GM18907 (cell line): ENCODE measurements at regions not wholly inside any gene's neighbourhood (a gene's known extent, or its start where the extent isn't known, plus 50 kb on each side); places are given as distances from the start of the nearest gene placed in this dataset.

Source experiments
- ATAC-seq: cut with Tn5 transposase; IDR thresholded peaks from one replicate; pipeline ENCODE4 v1.9.1; 2021; ENCODE audit warnings: mild to moderate bottlenecking, moderate library complexity; ENCODE audit not compliant: unreplicated experiment

DNA sequence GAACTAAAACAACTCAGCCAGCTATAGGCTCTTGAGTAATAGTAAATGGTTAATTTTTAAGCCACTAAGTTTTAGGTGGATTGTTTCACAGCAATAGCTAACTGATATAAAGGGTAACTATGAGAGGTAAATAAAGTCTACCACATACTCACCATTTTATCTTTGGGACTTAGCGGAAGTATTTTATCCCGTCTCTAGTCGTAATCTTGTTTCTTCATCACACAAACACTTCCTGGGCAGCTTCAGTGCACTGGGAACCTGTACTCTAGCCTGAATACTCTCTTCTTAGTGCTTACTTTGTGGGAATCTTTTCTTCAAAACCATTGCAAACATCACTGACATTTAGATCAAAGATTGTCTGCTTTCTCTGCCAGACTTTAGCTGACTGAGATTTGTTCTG, 360.5 kb downstream of the EPHA4 start:
- ATAC-seq = no peak

DNA sequence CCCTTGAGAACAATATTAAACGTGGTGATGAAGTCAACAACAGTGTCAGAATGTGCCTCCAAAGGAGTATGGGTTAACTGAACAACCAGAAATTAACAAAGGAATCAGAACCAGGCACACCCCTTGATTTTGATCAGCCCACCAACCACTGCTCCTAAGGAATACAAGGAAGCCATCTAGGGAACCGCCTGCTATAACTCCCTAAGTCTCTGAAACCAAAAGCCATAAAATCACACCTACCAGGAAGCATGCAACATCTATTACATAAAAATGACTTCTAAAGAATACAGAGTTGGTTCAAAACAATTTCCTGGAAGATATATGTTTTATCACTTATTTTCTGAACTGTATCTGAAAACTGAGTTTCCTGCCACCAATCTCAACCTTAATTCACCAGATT, 360.0 kb downstream of the EPHA4 start:
- ATAC-seq = no peak

DNA sequence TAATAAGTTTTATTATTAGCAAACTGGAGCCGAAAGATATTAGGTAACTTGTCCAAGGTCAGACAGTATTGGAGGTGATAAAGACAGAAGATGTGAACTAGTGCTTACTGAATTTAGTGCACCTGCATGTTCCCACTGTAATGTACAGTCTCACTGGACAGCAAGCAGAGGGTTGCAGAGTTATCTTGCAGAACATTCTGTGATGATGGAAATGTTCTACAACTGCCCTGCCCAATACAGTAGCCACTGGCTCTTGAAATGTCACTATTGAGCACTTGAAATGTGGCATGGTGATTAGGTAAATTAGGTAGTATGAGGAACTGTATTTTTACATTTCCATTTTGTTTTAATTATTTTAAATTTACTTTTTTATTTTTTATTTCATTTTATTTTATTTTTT, 356.6 kb downstream of the EPHA4 start:
- ATAC-seq = no peak

DNA sequence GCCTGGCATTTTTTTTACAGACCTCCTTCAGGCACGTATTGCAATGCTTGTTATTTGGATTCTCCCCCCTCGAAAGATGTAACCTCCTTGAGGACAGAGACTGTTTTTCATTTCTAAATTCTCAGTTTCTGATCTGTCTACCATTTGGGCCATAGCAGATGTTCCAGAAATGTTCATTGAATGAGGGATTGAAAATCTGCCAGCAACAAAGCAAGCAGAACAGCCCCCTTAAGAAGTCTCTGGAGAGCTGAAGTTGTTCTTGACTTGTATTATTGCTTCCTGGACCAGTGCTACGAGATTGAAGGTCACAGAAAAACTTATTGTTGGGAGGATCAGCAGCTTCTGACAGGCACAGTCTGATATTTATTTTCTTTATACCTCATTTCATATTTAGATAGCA, 355.5 kb downstream of the EPHA4 start:
- ATAC-seq = no peak

DNA sequence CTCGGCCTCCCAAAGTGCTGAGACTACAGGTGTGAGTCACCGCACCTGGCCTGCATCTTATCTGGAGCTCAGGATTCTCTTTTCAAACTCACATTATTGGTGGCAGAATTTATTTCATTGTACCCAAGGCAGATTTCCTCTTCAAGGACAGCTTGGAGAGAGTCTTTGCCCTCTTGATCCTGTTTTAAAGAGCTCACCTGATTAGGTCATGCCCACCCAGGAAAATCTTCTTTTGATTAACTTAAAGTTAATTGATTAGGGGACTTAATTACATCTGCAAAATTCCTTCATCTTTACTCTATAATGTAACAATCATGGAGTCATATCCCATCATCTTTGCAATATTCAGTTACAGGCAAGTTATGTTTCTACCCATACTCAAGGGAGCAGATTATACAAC, 346.4 kb downstream of the EPHA4 start:
- ATAC-seq = no peak

DNA sequence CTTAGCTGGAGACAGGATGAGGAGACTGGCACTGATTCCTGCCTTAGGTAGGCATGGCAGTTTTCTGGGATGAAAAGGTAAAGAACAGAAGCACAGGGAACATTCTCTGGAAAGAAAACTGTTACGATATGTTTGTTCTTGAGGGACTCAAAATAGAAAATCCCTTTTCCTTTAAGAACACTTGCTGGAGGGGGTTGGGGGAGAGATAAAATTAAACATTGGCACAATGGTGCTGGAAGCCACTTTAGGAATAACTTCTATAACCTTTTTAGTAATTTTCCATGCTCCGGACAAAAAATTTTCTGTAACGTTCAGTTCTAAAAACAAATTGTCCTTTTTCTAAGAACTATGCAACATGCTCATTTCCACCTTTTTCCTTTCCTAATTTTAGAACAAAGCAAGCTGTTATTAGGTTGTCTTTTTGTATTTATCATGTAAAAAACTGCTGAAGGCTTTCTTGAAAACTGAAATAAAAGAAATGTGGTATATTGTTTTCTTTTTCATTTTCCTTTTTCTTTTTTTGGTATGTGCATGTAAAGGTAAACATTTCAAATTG, 343.8 kb downstream of the EPHA4 start:
- ATAC-seq = no peak

DNA sequence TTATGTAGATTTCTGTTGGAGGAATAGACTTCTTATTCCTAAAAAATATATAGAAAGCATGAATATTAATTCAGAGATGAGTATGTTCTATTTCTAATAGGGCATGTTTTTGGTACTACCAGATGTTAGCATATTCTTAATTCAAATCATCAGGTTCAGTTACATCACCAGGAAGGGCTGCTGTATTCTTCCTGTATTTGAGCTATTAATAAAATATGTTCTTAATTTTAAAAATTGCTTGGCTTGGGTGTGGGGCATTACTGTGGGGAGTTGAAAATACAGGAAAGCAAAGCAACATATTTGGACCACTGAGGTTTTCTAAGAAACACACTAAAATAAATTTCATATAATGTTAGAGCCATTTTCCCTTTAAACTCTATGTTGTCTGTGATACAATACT, 343.0 kb downstream of the EPHA4 start:
- no peak for ATAC-seq

DNA sequence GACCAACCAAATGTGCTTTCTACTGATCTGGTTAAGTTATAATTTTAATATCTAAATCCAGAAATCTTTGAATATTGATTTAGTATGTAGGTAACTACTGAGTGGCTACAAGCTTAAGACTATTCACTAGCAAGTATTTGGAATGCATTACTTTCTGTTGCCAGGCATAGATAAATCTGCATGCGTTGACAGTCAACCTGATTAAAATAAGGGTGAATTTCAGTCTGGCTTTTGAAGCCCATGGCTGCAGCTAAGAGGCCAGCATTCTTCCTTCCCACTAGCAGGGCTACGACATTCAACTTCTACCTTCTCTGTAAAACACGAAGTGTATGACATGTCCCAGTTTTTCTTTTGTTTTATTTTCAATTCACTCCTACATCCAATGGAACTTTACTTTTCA, 340.6 kb downstream of the EPHA4 start:
- no peak for ATAC-seq

DNA sequence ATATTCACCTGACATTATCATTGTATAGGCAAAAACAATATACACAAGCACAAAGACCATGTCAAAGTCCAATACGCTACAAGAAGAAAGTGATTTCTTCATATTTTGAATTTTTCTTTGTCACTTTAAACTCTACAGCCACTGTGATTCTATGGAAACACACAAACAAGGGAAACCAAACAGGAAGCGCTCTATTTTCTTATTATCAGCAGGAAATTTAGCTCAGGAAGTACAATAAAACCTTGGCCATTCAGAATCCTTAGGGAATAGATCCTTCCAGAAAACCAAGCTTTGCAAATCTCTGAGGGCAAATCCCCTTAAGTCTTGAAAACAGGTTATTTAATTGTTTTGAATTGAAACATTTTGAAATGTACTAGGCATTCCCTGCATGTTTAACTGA, 336.2 kb downstream of the EPHA4 start:
- ATAC-seq = no peak

DNA sequence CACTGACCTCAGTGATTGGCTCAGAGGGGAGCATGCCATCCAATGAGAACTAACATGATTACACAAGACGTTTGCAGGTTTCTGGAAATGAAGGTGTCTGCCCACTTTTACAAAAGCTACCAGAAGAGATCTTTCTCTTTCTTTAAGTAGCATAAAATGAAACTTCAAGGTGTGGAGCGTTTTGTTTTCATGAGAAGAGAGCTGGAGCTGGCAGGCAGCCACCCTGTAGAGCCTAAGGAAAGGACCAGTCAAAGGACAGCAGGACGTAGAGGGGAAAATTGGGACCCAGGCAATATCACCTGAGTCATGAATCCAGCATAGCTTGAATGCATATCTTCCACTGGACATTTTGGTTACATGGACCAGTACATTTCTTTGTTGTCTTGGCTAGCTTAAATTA, 331.0 kb downstream of the EPHA4 start:
- no peak for ATAC-seq

DNA sequence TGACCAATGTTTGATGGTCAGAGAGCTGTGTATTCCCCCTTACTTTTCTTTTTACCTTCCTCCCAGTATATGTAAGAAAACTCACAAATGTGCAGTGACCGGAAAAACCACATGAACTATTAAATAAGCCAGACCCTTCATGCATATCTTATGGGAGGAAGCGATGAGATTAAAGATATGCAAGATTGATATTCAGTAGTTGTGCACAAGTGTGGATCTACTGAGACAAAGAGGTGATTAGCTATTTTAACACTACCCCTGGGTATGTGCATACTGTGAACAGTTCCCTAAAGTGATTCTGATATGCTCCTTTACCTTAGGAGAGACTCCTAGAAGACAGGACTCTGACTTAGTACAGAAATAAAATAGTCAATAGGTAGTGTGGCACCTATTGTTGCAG, 328.3 kb downstream of the EPHA4 start:
- no peak for ATAC-seq

DNA sequence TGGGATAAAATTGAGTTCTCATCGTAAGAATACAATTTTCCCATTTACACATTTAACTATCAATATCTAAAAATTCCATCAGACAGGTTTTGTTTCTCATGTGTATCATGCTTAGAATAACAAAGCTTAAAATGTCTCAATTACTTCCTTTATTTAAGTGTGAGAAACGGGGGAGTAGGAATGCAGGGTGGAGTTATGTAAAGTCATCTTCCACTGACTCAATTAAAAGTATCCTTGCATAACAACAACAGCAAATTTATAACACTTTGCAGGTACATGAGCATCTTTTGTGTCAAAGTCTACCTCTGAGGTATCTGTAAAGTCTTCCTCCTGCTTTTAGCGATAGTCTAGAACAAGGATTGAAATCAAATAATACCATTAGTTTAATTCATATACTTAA, 327.1 kb downstream of the EPHA4 start:
- ATAC-seq = no peak

DNA sequence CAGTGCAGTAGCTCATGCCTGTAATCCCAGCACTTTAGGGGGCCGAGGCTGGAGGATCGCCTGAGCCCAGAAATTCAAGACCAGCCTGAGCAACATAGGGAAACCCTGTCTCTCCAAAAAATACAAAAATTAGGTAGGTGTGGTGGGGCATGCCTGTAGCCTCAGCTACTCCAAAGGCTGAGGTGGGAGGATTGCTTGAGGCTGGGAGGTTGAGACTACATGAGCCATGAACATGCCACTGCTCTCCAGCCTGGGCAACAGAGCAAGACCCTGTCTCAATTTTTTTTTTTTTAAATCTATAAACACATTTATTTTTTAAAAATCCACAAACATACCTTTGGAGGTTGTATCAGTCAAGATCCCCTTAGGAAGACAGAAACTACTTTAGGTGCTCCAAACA, 326.3 kb downstream of the EPHA4 start:
- ATAC-seq = no peak

DNA sequence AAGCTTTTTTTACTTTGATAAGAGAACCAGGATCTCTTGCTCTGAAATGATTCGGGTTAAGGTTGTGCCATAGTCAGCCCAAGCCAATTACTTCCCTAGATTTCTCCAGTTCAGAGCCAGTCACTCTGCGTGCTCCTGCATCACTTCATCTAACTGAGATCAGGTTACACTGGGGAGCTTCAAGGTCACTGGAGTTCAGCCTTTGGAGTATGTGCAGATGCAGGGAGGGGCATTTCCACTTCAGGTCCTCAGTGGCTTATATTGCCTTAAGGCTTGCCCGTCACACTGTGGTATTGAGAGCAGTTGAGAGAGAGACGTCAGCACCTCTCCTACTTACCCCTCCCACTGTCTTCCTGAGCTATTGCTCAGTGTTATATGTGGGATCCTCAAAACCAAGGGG, 317.8 kb downstream of the EPHA4 start:
- ATAC-seq = no peak

DNA sequence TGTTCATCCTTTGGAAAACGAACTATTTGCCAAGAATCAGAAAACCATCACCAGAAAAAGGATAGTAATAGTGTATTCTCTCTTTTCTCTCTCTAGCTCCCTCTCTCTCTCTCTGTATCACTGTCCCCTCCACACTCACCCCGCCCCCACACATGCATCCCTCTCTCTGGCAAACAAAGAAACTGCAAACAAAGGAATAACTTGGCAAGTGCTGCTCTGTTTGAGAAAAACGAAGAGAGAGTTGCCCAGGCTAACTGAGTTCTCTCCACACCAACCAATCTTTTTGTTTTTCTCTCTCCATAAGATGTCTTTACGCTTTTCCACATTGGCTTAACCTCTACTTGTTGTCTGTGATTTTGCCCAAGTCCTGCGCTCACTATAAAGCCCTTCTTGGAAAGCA, 316.2 kb downstream of the EPHA4 start:
- no peak for ATAC-seq

DNA sequence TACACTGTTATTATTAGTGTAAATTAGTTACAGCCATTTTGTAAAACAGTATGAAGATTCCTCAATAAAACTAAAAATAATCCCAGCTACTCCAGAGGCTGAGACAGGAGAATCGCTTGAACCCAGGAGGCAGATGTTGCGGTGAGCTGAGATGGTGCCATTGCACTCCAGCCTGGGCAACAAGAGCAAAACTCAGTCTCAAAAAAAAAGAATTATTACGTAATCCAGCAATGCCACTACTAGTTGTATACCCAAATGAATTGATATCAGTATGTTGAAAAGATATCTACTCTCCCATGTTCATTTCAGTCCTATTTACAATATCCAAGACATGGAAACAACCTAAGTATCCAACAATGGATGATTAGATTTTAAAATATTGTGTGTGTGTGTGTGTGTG, 313.6 kb downstream of the EPHA4 start:
- no peak for ATAC-seq

DNA sequence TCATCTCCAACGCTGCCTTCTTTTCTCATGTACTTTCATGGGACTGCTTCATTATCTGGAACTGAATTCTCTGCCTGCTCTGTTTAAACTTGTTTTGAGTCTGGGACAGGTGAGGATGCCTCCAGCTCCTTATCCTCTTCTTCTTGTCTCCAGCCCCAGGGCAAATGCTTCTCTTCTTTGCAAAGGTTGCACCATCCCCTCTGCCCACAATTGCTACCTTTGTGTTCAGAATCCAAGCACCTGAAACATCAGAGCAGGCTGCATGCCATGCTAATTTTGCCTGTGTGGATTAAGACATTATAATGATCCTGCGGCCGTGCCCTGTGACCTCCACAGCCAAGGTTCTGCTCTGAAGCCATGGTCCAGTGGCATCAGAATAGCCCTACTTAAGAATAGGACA, 309.5 kb downstream of the EPHA4 start:
- ATAC-seq = no peak

DNA sequence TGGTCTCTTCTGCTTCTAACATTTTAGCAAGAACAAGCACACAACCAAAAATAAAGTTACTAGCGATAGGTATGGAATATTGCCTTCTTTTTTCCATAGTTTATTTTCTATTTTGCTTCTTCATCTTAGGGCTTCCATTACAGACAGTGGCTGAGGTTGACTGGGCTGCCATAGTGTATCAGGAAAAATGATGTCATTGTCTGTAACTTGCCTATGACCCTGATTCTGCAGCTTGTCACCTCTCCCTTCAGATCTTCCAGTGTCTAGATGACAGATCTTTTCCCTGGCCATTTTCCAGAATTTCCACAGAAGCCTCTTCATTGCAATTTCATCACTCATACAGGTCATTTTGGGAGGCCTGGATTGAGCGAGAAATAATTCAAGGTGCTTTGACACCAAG, 308.5 kb downstream of the EPHA4 start:
- ATAC-seq = no peak

DNA sequence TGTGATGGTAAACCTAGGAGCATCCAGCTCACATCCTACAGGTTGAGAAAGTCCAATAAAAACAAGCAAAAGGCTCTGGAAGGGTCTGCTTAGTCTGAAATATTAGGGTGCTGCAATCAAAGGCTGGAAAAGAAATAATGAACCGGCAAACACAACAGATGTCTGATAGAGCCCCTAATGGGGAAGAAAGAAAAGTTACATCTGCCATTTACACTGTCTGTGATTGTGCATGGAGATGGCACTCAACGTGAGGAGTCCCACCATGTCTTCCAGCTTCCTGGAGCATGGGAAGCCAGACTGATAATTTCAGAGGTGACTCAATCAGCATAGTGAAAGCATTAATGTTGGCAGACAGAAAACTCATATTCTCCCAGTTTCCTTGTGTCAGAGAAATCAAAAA, 307.8 kb downstream of the EPHA4 start:
- no peak for ATAC-seq

DNA sequence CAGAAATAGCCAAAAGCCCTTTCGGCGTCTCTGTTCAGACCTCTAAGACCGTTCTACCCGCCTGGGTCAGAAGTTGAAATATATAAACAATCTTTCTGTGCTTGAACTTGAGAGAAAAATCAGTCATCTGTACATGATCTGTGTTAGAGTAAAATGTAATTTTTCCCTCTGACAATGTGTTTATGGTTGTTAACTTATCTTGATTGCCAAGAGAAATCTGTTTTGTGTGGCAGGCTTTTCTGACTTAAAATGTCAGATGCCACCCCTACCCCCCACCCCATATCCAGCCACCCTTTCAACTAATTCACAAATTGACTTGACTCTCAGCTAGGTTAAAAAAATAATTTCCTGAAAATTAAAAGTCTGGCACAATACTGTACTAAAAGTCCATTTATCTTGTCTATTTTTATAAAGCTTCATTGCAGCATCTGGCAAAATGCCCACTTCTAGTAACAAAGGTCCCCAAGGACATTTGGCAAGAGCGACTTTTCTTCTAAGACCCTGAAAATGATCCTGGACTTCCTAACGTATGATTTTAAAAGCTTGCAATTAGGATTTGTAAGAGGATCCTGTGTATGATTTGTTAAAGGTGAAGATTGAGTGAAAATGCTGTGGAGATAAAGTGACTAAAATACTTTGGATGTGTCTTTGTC, 304.2 kb downstream of the EPHA4 start:
- ATAC-seq = no peak

DNA sequence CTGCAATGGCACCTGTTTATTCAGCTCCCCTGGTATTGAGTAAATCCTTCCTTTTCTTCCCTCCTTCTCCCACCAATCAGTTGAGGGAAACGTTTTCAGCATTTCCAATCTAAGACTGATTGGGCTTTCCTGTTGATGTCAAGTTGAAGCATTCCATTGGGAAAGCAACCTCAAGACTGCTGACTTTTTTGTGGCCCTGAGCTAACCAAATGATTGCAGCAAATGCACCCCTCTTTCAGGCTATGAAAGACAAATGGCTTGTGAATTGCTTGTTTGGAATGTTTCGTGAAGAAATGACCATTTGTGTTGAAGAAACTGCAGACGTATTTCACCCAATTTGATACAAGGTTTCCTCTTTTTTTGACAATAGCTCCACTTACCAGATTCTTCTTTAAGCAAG, 303.5 kb downstream of the EPHA4 start:
- no peak for ATAC-seq

DNA sequence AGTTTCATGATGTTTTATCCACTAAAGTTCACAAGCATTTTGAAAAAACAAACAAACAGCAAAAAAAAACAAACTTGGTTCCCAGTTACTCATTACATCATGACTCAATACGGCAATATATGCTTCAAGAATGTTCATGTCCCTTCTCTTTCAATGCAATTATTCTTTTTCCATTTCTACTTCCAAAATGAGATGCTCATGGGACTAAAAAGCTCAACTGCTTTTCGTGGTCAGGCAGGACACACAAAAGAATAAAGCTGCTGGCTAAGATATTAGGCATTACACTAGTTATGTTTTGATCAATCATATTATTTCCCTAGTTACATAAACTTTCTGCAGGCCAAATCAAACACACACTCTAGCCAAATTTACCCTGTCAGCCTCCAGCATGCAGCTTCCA, 301.3 kb downstream of the EPHA4 start:
- ATAC-seq = no peak

DNA sequence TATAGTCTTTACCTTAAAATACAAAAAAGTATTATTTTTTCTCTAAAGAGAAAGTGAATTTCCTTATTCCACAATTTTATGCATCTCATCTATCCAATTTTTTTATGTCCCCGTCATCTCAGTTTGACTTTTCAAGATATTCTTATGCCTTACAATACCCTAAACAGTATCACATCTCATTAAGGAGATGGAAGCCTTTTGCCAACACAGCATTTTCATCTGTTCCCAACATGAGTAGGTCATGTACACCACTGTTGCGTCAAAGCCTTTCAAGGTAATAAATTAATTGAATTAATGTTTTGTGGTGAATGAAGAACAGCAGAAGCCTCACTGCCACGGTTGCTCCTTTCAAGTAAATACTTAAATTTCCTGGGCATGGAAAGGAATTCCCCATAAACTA, 299.4 kb downstream of the EPHA4 start:
- ATAC-seq = no peak
